GM19395 (cell line): ENCODE measurements at regions not wholly inside any gene's neighbourhood (a gene's known extent, or its start where the extent isn't known, plus 50 kb on each side); places are given as distances from the start of the nearest gene placed in this dataset.

Source experiments
- ATAC-seq: cut with Tn5 transposase; IDR thresholded peaks from one replicate; pipeline ENCODE4 v1.9.1; 2021; ENCODE audit warnings: mild to moderate bottlenecking, moderate library complexity; ENCODE audit not compliant: unreplicated experiment

- peak; percentile 88 for ATAC-seq
Observed at GRCh38 chr13:73765651-73766384, 368.4 kb downstream of the KLF12 start.

GRCh38 chr13:73759434-73759833 is 374.8 kb downstream of the KLF12 start:
- no peak for ATAC-seq

DNA sequence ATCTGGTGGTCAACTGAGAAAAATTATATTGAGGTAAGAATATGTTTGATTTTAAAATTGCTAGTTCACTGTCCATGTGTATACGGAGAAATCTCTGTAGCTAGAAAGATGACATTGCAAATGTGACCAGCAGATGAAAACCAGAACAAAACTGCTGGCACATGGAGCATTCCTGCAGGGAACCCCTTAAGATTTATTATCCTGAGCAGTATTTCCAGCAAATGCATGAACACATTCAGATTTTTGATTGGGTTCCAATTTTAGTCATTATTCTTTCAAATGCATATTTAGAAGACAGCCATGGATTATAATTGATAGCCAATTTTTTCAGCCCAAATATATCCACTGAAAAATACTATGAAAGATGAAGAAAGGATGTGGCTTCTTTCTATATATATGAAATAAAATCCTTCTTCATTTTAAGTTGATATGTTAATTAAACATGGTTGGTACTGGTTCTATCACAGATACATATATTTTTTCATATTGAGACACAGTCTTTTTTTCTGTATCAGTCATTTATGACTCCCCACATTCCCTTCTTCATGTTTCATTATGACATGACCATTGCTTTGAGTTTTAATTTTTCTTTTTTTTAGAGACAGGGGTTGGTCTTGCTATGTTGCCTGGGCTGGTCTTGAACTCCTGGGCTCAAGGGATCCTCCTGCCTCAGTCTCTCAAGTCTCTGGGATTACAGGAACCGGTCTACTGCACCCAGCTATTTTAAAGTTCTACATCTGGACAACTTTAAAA is 376.5 kb downstream of the KLF12 start:
- ATAC-seq: no peak

DNA sequence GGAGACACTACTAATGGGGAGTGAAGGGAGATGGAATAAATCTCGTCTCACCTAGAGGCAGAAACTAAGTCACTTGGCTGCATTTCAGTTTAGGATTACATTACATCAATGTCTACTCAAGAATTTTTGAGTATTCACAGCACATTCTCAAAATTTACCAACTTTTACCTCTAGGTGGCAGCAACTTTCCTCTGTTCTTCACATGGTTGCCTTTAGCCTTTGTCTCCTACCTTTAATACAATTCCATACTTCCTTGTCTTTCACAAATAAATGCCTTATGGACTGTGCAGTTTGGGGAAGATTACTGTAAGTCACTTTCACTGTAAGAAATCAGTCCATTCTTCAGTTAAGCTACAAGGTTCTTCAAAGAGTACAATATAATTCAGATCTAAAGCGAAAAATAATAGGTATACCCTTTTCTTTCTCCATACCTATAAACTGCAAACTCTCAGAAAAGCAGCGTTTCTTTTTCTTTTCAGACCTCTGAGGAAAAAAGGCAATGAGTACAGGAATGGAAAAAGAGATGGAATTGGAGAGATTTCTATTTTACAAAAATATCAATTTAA is 379.4 kb downstream of the KLF12 start:
- peak; percentile 81 for ATAC-seq

DNA sequence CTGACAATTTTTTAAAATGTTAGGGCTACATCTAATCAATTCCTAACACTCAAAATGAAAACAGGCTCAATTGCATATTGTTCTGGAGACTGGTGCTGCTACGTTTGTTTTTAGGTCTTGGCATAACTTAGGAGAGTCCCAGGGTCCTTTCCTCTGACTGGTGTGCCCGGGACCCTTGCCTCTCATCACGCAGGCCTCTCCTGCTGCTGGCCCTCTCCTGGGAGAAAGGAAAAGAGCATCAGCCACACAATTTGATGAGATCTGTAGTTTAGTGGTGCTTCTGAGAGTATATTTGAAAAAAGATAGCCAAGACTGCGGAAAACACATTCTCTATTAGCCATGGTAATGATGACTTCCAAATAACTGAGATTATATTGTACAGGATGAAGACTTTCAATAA is 380.0 kb downstream of the KLF12 start:
- ATAC-seq: no peak

- no peak for ATAC-seq
Observed at GRCh38 chr13:73751290-73751689, 382.9 kb downstream of the KLF12 start.

DNA sequence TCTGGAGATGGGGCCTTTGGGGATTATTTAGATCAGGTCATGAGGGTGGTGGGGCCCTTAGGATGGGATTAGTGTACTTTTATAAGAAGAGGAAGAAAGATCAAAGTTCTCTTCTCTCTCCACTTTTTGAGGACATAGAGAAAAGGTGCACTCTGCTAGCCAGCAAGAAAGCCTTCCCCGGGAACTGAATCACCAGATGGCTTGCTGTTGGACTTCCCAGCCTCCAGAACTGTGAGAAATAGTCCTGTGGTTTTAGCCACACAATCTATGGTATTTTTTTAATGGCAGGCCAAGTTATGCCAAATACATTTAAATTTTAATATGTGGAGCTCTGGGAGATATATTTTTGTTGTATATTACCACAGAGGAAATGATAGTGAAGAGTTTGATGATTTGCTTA is 385.8 kb downstream of the KLF12 start:
- ATAC-seq: no peak

- ATAC-seq: no peak
Observed at GRCh38 chr13:73745190-73745589, 389.0 kb downstream of the KLF12 start.

DNA sequence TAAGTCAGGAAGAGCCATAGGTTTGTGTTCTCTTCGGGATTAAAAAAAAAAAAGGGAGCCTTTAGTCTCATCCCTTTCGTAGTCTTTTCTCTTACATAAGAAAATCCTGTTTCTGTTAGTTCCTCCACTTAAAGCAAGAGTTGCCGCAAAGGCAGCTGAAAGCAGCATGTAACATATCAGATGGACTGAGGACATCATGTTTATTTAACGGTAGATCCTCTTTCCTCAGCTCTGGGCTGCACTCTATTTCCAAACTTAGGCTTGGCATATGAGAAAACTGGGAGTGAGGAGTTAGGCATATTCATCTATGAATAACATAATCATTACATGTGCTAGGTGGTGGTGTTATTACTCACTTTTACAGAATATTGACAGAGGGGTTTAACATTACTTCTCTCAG is 391.2 kb downstream of the KLF12 start:
- ATAC-seq: no peak

DNA sequence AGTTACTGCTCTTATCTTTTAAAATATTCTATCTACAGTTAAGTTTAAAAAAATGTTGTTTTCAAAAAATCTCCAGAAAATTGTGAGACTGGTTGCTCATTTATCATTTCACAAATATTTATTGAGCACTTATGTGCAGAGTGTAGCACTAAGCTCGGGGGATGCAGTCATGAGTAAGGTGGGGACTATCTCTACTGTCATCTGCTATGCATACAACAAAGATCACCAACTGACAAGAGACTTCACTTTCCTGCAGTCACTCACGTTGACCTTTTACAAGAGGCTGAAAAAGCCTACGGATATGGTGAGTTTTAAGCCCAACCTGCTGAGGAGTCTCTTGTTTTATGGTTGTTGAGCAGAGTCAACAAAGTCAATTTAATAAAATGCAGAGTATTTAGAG is 392.5 kb downstream of the KLF12 start:
- no peak for ATAC-seq

DNA sequence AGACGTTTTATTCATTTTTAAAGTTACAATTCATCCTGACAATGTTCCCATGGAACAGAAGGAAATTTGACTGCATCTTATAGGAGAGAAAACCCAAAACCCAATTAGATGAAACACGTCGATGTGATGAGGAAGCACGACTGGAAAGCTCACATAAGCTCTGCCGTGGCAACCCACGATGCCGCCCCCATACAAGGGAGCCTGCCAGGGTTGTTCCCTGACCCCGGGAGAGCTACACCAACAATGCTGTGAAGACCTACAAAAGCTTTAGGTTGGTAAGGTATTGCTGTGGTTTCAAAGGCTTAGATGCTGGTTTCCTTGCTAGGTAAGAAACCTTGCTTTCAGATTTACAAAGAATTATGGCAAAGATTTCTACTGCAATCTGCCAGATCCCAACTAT is 393.1 kb downstream of the KLF12 start:
- no peak for ATAC-seq

DNA sequence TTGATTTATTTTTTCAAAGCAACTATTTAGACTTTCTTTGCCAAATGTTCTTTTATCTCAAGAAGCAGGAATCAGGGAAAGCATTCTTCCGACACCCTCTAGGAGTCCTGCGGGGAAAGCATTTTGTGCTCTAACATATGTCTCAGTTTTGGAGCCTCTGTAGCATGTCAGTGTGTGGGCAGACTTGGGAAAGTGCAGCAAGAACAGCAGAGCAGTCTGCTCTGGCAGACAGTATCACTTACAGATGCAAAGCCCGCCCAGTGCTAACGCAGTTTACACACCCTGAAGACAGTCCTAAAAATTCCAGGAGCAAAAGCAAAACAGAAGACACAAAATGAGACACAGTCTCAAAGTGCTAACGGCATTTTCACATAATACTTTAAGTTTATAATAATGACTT is 393.5 kb downstream of the KLF12 start:
- no peak for ATAC-seq

GRCh38 chr13:73739394-73739793 is 394.8 kb downstream of the KLF12 start:
- ATAC-seq: no peak

- ATAC-seq: no peak
Observed at GRCh38 chr13:73738626-73739025, 395.6 kb downstream of the KLF12 start.

- ATAC-seq: no peak
Observed at GRCh38 chr13:73737214-73737613, 397.0 kb downstream of the KLF12 start.

- ATAC-seq: no peak
Observed at GRCh38 chr13:73733706-73734105, 400.5 kb downstream of the KLF12 start.

- no peak for ATAC-seq
Observed at GRCh38 chr13:73732350-73732749, 401.9 kb downstream of the KLF12 start.

DNA sequence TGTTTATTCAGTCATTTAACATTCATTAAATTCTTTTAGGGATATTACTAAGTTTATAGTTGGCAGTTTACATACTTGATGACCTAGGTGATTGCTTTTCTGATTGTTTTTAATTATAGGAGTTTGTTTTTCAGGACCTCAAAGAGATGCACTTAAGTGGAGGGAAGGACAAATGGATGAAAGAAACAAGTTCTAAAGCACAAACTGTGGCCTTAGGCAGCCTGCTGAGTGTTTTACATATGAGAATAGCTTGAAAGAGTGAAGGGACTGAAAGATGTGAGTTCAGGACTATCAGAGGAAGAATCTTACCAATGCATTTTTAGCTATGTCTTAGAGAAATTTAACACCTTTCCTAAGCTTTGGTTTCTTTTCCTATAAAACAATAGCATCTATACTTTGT is 402.6 kb downstream of the KLF12 start:
- no peak for ATAC-seq

GRCh38 chr13:73730014-73730413 is 404.2 kb downstream of the KLF12 start:
- ATAC-seq: no peak

- no peak for ATAC-seq
Observed at GRCh38 chr13:73729046-73729445, 405.2 kb downstream of the KLF12 start.

GRCh38 chr13:73722120-73722519 is 412.1 kb downstream of the KLF12 start:
- peak; percentile 65 for ATAC-seq

- no peak for ATAC-seq
Observed at GRCh38 chr13:73721571-73721970, 412.6 kb downstream of the KLF12 start.
